ENCODE measurements at regions not wholly inside any gene's neighbourhood (a gene's known extent, or its start where the extent isn't known, plus 50 kb on each side); places are given as distances from the start of the nearest gene placed in this dataset.

GRCh38 chr1:209154912-209155311 is 428.6 kb upstream of the CAMK1G start:
- H3K4me3 ChIP-seq: no peak overlapping the region
- intact Hi-C loops (cut with DNase I): no loop called here
- H3K9me3 ChIP-seq: no peaks in the 10 kb centered on the region
- H3K4me1 ChIP-seq: no peaks in the 10 kb centered on the region
- no peak for ATAC-seq
- no peak for TF ChIP-seq CTCF (IDR thresholded peaks at IDR 0.05)
- H3K27ac ChIP-seq: no peak overlapping the region
- H3K27me3 ChIP-seq: peaks cover 0 to 11% (median 0%) of the 10 kb centered on the region in 7 donors
- no peak for DNase-seq
- WGBS, 2 donors: 35 to 78% methylated on average over 1 of the region's 1 CpG
- H3K36me3 ChIP-seq: no peaks in the 10 kb centered on the region

- Histone ChIP-seq H3K9me3 (no peaks in the 10 kb centered on the region), H3K27me3 (peaks cover 0 to 11% (median 0%) of the 10 kb centered on the region in 7 donors), H3K4me3 (no peak overlapping the region), H3K27ac (no peak overlapping the region), H3K4me1 (no peaks in the 10 kb centered on the region), H3K36me3 (no peaks in the 10 kb centered on the region)
- intact Hi-C loops (cut with DNase I): no loop called here
- no peak for ATAC-seq
- WGBS, 2 donors: 37 to 42% methylated on average over 3 of the region's 3 CpGs
- no peak for TF ChIP-seq CTCF (IDR thresholded peaks at IDR 0.05)
- DNase-seq: no peak
Measured at GRCh38 chr1:209155546-209155945, 428.0 kb upstream of the CAMK1G start.

GRCh38 chr1:209156991-209157390 is 426.5 kb upstream of the CAMK1G start:
- Histone ChIP-seq H3K27me3 (peaks cover 0 to 11% (median 0%) of the 10 kb centered on the region in 7 donors), H3K4me1 (no peaks in the 10 kb centered on the region), H3K27ac (no peak overlapping the region), H3K9me3 (no peaks in the 10 kb centered on the region), H3K4me3 (no peak overlapping the region), H3K36me3 (no peaks in the 10 kb centered on the region)
- WGBS, 2 donors: 77 to 79% methylated on average over 4 of the region's 4 CpGs
- ATAC-seq (no peak), DNase-seq (no peak)
- intact Hi-C loops (cut with DNase I): no loop called here
- no peak for TF ChIP-seq CTCF (IDR thresholded peaks at IDR 0.05)

GRCh38 chr1:209157546-209158249 is 425.8 kb upstream of the CAMK1G start:
- intact Hi-C loops (cut with DNase I): no loop called here
- H3K27me3 ChIP-seq: peaks cover 0 to 11% (median 0%) of the 10 kb centered on the region in 7 donors
- 26 to 36% methylated on average over 5 of the region's 5 CpGs for WGBS, 2 donors

More at GRCh38 chr1:209157546-209158249, 425.8 kb upstream of the CAMK1G start:
- no peak for ATAC-seq
- H3K9me3 ChIP-seq: no peaks in the 10 kb centered on the region
- DNase-seq: no peak
- H3K36me3 ChIP-seq: no peaks in the 10 kb centered on the region
- H3K27ac ChIP-seq: no peak overlapping the region
- no peak for TF ChIP-seq CTCF (IDR thresholded peaks at IDR 0.05)
- no peaks in the 10 kb centered on the region for H3K4me1 ChIP-seq
- H3K4me3 ChIP-seq: no peak overlapping the region

Data from heart right ventricle (tissue), 16 donors.